Spinal cord (tissue), 9 donors: ENCODE measurements at regions not wholly inside any gene's neighbourhood (a gene's known extent, or its start where the extent isn't known, plus 50 kb on each side); places are given as distances from the start of the nearest gene placed in this dataset.

Experiments
- DNase-seq, 6 donors: peaks; one replicate each; pipeline versions ENCODE4 v3.0.0 to v3.0.0-alpha.2; 2013 to 2015; ENCODE audit warnings: low spot score in 6 of 6, low read depth in 4 of 6
- H3K27ac ChIP-seq: one replicate; pipeline ENCODE4 v1.5.1; 2013; ENCODE audit warnings: low read depth, low read length, control low read depth
- H3K27me3 ChIP-seq: one replicate; pipeline ENCODE4 v1.6.1; 2013; ENCODE audit warnings: low read length; ENCODE audit not compliant: control insufficient read depth, insufficient read depth
- H3K36me3 ChIP-seq: one replicate; pipeline ENCODE4 v1.6.1; 2013; ENCODE audit warnings: low read length; ENCODE audit not compliant: control insufficient read depth, insufficient read depth
- H3K4me1 ChIP-seq: one replicate; pipeline ENCODE4 v1.6.1; 2013; ENCODE audit warnings: low read length; ENCODE audit not compliant: control insufficient read depth, insufficient read depth
- H3K4me3 ChIP-seq: one replicate; pipeline ENCODE4 v1.5.1; 2013; ENCODE audit warnings: low read depth, low read length, control low read depth
- H3K9me3 ChIP-seq: one replicate; pipeline ENCODE4 v1.6.1; 2013; ENCODE audit warnings: low read length; ENCODE audit not compliant: control insufficient read depth, insufficient read depth
- WGBS: methylation state at CpG from one replicate; pipeline ENCODE4 v1.1.5; 2013; ENCODE audit warnings: missing lambda C conversion rate; ENCODE audit not compliant: insufficient coverage; 5-methylcytosine and 5-hydroxymethylcytosine counted together
- donor health status: healthy.

GRCh38 chr2:203645831-203646230, 60.6 kb upstream of the CD28 start:
- H3K4me3 ChIP-seq, result no peak overlapping the region
- no peaks in the 10 kb centered on the region for H3K9me3 ChIP-seq
- peaks cover 11% of the 10 kb centered on the region for H3K4me1 ChIP-seq
- no peaks in the 10 kb centered on the region for H3K36me3 ChIP-seq
- WGBS, result 100% methylated on average over 1 of the region's 1 CpG
- DNase-seq, result no peak
- no peaks in the 10 kb centered on the region for H3K27me3 ChIP-seq
- H3K27ac ChIP-seq, result no peak overlapping the region

DNA sequence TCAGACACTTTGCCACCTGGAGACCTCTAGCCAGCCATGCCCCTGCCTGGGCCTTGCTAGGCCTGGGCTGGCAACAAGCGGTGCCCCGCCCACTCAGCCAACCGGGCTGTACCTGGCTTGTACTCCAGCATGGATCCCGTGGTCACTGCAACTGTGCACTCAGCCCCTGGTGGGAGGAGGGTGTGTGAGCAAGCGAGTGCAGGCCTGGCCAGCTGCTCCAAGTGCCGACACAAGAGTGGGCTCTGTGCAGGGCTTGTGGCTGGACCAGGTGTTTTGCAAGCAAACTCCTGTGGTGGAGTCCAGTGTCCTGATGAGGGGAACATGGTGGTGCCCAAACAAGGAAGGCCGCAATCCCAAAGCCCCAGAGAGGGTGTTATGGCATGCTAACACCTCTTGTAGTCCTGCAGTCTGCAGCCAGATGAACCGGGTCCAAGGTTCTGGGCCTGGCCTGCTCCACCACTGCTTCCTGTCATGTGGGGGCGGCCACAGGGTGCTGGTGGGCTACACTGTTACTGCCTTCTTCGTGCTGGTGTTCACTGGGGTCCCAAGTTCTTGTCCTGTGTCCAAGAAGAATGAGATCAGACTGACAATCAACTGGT, 60.1 kb upstream of the CD28 start:
- DNase-seq, result no peak
- no peak overlapping the region for H3K4me3 ChIP-seq
- H3K4me1 ChIP-seq, result peaks cover 11% of the 10 kb centered on the region
- no peaks in the 10 kb centered on the region for H3K27me3 ChIP-seq
- H3K27ac ChIP-seq, result no peak overlapping the region
- no peaks in the 10 kb centered on the region for H3K9me3 ChIP-seq
- WGBS, result 94% methylated on average over 10 of the region's 10 CpGs
- H3K36me3 ChIP-seq, result no peaks in the 10 kb centered on the region

- Histone ChIP-seq H3K27me3 (no peaks in the 10 kb centered on the region), H3K4me3 (no peak overlapping the region), H3K4me1 (peaks cover 11% of the 10 kb centered on the region), H3K9me3 (no peaks in the 10 kb centered on the region), H3K27ac (no peak overlapping the region), H3K36me3 (no peaks in the 10 kb centered on the region)
- 88% methylated on average over 2 of the region's 5 CpGs for WGBS
- DNase-seq, result no peak
These were observed 59.5 kb upstream of the CD28 start for GRCh38 chr2:203646961-203647360.

DNA sequence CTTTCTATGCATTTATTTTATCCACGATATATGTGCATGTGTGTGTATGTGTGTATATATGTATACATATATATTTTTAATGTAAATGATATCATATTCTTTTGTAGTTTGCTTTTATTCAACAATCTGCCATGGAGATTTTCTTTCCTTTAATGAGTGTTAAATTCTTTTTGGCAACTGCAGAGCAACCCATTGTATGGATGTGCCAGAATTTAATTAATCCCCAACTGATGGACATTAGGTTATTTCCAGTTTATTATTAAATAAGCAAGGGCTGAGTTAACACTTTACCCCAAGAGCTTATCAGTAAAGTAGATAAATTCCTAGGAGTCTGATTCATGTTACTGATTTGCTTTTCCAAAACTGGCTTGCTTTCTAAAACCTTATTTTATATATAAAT, 58.9 kb upstream of the CD28 start:
- DNase-seq, result no peak
- H3K36me3 ChIP-seq, result no peaks in the 10 kb centered on the region
- H3K27ac ChIP-seq, result no peak overlapping the region
- H3K4me3 ChIP-seq, result no peak overlapping the region
- H3K9me3 ChIP-seq, result no peaks in the 10 kb centered on the region
- H3K4me1 ChIP-seq, result peaks cover 11% of the 10 kb centered on the region
- no peaks in the 10 kb centered on the region for H3K27me3 ChIP-seq
- WGBS, result no CpG with 5 or more reads among the region's 1 CpG

DNA sequence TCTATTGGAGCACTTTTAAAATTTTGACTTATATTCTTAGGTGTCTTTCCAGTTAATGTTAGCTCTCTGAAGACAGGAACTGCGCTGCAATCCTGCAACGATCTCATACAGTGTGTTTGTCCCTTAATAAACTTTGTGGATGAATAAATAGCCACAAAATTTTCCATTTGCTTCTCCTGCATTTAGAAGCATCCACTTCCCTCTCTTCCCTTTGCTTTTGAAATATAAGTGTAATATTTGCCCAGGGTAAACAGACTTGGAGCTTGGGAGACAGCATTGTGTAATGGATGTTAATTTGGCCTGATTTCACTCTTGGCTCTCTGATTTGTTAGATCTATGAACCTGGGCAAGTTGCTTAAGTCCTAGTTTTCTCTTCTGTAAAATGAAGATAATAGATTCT, 58.2 kb upstream of the CD28 start:
- H3K27me3 ChIP-seq, result no peaks in the 10 kb centered on the region
- no peak overlapping the region for H3K4me3 ChIP-seq
- DNase-seq, result no peak
- no peaks in the 10 kb centered on the region for H3K36me3 ChIP-seq
- H3K27ac ChIP-seq, result no peak overlapping the region
- 90% methylated on average over 2 of the region's 2 CpGs for WGBS
- H3K4me1 ChIP-seq, result peaks cover 11% of the 10 kb centered on the region
- no peaks in the 10 kb centered on the region for H3K9me3 ChIP-seq

GRCh38 chr2:203649176-203649814, 57.1 kb upstream of the CD28 start:
- DNase-seq, result no peak
- Histone ChIP-seq H3K4me3 (no peak overlapping the region), H3K36me3 (no peaks in the 10 kb centered on the region), H3K27ac (peak overlapping the region; percentile 36), H3K9me3 (no peaks in the 10 kb centered on the region), H3K4me1 (peaks cover 11% of the 10 kb centered on the region), H3K27me3 (no peaks in the 10 kb centered on the region)
- WGBS, result 92% methylated on average over 4 of the region's 4 CpGs

GRCh38 chr2:203650860-203651613, 55.4 kb upstream of the CD28 start:
- no peak overlapping the region for H3K27ac ChIP-seq
- H3K27me3 ChIP-seq, result no peaks in the 10 kb centered on the region
- H3K36me3 ChIP-seq, result no peaks in the 10 kb centered on the region
- DNase-seq, result peak in 2 of 6 donors; percentile 58 to 63
- no peaks in the 10 kb centered on the region for H3K9me3 ChIP-seq
- WGBS, result 49% methylated on average over 2 of the region's 4 CpGs
- no peak overlapping the region for H3K4me3 ChIP-seq
- H3K4me1 ChIP-seq, result peaks cover 11% of the 10 kb centered on the region

DNA sequence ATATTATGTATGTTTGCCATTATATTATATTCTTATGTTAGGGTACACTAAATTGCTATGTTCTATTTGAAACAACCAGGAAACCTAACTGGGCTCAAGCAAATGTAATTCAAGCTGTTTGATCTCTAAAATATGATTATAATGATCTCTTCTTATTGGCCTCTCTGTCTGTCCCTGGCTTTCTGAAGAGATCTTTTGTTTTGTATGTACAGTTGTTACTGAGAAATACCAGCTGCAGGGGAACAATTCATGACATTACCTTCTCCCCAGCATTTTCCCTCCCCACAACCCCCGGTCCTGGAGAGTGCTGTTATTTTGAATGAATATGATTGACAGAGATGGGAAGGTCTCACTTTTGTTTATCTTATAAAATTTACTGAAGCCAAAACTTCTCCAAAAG, 54.8 kb upstream of the CD28 start:
- no peak for DNase-seq
- Histone ChIP-seq H3K9me3 (no peaks in the 10 kb centered on the region), H3K27ac (no peak overlapping the region), H3K27me3 (no peaks in the 10 kb centered on the region), H3K4me3 (no peak overlapping the region), H3K4me1 (peaks cover 11% of the 10 kb centered on the region), H3K36me3 (no peaks in the 10 kb centered on the region)
- no CpG with 5 or more reads among the region's 1 CpG for WGBS

GRCh38 chr2:203654826-203655225, 51.6 kb upstream of the CD28 start:
- 76% methylated on average over 2 of the region's 3 CpGs for WGBS
- no peak overlapping the region for H3K4me3 ChIP-seq
- DNase-seq, result no peak

More at GRCh38 chr2:203654826-203655225, 51.6 kb upstream of the CD28 start:
- no peaks in the 10 kb centered on the region for H3K27me3 ChIP-seq
- no peak overlapping the region for H3K27ac ChIP-seq
- no peaks in the 10 kb centered on the region for H3K9me3 ChIP-seq
- peaks cover 6% of the 10 kb centered on the region for H3K4me1 ChIP-seq
- no peaks in the 10 kb centered on the region for H3K36me3 ChIP-seq
